Hypothalamus (tissue), 51 donors: ENCODE measurements at regions not wholly inside any gene's neighbourhood (a gene's known extent, or its start where the extent isn't known, plus 50 kb on each side); places are given as distances from the start of the nearest gene placed in this dataset.

Experiments
- DNase-seq, 51 donors: peaks; one replicate each; lab custom pipeline; 2025; lab: John Stamatoyannopoulos, UW

DNA sequence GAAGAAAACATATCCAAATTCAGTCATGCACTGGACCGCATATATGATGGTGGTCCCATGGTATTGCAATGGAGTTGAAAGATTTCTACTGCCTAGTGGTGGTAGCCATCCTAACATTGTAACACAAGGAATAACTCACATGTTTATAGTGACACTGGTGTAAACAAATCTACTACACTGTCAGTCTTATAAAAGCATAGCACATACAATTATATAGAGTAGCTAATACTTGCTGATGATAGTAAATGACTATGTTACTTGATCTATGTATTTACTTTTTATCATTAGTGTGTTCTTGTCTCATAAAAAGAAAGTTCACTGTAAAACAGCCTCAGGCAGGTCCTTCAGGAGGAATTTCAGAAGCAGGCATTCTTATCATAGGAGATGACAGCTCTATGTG, 96.0 kb upstream of the CDIN1 start:
- no peak for DNase-seq

DNA sequence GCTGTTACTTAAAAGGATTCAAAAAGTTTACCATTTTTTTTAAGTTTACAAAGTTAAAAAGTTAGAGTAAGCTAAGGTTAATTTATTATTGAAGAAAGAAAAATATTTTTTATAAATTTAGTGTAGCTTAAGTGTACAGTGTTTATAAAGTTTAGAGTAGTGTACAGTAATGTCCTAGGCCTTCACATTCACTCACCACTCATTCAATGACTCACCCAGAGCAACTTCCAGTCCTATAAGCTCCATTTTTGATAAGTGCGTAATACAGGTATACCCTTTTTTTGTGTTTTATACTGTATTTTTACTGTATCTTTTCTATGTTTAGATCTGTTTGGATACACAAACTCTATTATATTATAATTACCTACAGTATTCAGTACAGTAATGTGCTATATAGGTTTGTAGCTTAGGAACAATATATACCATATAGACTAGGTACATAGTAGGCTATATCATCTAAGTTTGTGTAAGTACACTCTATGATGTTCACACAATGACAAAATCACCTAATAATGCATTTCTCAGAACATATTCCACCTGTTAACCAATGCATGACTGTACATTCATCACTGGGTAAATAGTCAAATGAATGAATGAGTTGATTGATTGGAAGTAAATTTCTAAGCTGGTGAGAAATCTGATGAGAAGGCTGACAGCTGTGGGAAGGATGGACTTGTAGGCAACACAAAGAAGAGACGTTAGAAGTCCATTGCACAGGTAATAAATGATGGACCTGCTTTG, 95.2 kb upstream of the CDIN1 start:
- DNase-seq: no peak

- DNase-seq: no peak
Measured at GRCh38 chr15:36491912-36492311, 87.5 kb upstream of the CDIN1 start.

DNA sequence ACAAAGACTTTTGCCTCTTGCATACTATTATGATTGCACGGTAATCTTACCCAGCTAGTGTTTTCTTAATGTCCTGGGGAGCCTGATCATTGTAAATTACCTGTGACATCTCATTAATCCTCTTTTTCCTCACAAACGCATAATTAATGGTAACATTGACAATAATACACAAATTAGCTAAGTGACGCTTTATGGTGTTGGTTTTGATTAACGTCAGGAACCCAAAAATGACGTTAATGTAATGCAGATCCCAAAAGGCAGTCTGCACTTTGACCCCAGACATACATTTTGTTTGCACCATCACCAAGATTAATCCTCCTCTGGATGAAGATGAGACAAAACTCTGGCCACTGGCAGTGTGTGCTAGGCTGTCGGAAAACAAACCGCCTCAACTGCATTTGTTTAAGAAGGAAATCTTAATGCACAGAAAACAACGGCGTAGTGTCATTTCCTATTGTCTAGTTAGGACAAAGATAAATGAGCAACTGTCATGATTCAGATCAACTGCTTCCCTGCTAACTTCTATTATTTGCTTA, 83.9 kb upstream of the CDIN1 start:
- DNase-seq: no peak

- no peak for DNase-seq
Measured at GRCh38 chr15:36497901-36498300, 81.5 kb upstream of the CDIN1 start.

GRCh38 chr15:36498401-36498800, 81.0 kb upstream of the CDIN1 start:
- DNase-seq: no peak

- no peak for DNase-seq
Measured at GRCh38 chr15:36498916-36499315, 80.5 kb upstream of the CDIN1 start.

- no peak for DNase-seq
Measured at GRCh38 chr15:36499412-36500389, 79.7 kb upstream of the CDIN1 start.

DNA sequence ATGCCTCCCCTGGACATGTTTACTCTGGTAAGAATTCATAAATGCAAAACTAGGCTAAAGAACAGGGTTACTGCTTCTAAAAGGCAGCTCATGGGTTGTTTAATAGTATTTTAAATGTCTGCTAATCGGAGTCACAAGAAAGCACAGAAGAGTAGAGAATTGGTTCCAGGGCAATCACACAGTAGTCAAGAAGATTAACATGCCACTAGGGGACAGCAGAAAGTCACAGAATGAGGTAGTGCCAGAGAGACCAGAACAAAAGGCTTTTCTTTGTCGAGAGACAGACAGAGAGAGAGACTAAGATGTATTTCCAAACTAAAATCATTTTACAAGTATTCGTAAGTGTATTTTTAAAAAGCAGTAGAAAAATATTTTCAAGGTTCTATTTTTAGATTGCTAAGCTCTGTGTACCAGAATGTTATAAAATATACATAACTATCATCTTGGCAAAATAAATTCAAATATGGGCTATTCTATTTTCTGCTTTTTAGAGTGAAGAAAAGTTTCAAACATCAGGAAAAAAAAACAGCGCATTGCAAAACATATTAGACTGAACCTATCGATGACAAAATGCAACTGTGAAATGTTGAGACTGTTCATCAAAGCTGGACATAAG, 78.3 kb upstream of the CDIN1 start:
- DNase-seq: peak in 24 of 51 donors; percentile 0 to 89 (median 18)

- no peak for DNase-seq
Measured at GRCh38 chr15:36502509-36502908, 76.9 kb upstream of the CDIN1 start.

DNA sequence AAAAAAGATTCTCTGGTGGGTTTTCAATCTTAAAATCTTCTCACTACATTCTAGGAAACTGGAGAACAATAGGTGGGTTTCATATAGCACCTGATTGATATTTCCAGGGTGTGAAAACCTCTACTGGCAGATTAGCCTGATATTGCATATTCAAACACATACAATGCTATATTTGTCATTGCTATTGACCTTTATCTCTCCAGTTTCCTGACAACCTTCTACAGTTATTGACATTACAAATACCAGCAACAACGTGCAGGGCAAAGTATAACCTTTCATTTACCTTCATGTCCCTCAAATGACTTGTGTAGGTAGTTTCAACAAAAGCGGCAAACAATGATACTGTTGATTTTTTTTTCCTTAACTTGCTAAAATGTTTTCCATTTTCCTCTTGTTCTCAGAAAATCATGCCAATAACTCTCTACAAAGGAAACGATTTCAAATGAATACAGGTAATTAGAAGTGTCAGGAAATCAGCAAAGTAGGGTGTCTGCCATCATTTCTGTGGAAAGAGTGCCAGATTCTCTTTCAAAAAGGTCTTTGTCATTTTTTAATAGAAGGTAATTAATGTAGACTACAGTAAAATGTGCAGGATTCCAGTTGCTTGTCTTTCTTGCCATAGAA, 72.6 kb upstream of the CDIN1 start:
- no peak for DNase-seq

DNA sequence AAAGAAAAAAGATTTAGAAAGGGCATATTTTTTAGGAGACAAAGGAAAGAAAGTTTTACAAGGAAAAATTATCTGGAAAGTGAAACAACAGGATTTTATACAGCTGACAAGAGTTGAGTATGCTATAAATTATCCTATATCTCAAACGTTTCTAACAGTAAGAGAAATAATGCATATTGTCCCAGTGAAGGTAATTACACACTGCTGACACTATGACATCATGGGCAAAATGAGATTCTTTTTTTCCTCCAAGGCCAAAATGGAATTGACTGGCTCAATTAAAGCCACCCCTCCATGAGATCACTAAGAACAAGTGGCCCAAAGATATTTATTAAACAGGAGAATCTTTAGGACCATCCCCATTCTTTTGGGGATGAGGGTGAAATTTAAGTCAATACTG, 72.0 kb upstream of the CDIN1 start:
- no peak for DNase-seq

DNA sequence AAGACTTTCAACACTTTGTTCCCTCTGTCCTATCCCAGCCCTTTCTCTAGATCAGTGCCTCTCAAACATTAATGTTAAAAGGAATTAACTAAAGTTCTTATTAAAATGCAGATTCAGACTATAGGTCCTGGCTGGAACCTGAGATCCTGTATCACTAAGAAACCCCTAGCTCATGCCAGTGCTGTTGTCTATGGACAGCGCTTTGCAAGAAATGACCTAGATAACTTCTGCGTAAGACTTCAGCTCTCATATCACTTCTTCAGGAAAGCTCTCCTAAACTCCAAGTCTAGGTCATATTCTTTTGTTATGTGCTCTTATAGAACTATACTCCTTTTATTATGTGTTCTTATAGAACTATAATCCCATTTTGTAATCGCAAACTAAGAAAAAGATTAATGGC, 67.8 kb upstream of the CDIN1 start:
- no peak for DNase-seq

- DNase-seq: no peak
Measured at GRCh38 chr15:36517758-36518157, 61.7 kb upstream of the CDIN1 start.

- DNase-seq: no peak
Measured at GRCh38 chr15:36519067-36519466, 60.4 kb upstream of the CDIN1 start.

DNA sequence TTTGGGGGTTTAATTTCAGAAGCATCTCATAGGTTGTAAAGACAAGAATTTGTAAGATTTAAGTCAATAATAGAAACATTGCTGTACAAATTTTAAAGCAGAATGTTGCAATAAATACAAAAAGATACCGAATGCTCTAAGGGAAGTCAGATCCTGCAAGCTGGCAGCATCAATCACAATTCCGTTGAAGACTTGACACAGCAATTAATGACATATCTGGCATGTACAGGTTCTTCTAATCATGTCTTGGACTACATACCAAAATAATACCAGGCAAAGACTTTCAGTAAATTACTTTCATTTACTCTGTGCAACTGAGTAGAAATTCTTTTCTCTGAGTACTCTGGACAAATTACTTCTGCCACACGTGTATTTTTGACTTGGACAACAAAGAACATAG, 54.0 kb upstream of the CDIN1 start:
- no peak for DNase-seq

GRCh38 chr15:36527235-36528162, 51.9 kb upstream of the CDIN1 start:
- DNase-seq: no peak

DNA sequence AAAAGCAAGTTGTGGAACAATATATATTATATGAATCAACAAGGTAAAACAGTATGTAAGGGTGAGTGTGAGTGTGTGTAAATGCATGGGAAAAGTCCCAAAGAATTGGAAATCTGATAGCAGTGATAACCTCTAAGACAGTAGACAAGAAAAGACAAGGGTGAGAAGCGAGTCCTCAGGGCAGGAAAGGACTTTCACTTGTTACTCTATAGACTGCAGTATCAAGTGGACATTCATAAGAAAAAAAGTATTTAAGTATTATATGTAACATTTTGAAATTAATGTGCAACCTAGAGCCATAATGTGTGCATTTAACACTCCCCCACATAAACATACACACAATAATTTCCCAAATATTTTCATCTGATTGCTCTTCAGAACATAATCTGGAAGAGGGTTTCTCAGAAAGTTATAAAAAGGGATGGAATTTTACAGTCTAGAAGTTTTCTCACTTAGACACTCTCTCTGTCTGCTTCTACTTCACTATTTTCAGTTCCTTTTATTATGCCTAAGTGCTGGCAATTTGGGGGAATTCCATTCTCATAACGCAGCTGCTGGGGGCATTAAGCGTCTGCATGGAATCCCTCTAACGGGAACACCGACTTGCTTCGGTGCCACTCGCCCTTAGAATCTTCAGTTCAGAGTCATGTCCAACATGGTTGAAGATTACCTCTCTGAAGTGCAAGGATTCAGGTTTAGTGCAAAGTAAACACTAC, 50.0 kb upstream of the CDIN1 start:
- no peak for DNase-seq
